ENCODE measurements at regions not wholly inside any gene's neighbourhood (a gene's known extent, or its start where the extent isn't known, plus 50 kb on each side); places are given as distances from the start of the nearest gene placed in this dataset.

DNA sequence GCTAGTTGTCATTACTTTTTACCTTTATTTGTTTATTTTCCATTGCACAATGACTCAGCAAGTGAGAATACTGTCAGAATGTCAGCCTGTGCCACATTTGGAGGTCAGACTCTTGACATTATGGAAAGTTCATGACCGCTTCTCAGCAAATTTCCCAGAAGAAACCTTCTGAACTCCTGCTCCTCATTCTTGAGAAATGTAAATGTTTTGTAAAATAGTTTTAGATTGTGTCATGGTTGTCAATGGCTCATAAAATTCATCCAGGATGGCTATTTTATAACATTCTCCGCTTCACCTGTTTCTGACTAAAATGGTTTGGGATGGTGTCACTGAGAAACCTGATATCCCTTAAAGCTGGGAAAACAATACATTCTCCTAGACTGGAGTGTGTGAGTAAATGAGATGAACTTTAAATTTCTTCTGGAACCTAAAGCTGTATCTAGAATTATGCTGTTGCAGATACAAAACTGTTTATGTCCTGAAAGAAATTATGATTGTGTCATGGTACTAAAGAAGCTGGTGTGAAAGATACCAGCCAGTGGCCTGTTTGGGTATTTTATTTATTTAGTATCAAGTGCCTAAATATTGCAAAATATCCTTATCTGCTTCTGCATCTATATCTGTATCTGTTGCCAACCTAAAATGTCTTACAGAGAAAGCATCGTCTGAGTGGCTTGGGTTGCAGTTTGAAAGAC is 671.7 kb downstream of the GATA3 start:
- no peak for DNase-seq

DNA sequence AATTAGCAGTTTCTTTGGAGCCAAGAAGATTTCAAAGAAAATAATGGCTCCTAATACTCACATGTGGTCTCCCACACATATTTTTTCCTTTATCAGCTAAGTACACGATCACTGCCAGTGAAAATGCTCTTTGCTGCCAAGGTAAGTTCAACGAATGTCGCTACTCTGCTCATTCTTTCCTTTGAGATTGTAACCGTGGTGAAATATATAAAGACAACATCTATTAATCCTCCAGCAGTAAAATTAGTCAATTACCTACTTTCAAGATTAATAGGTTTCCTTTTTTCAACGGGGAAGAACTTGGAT is 672.2 kb downstream of the GATA3 start:
- DNase-seq: no peak

DNA sequence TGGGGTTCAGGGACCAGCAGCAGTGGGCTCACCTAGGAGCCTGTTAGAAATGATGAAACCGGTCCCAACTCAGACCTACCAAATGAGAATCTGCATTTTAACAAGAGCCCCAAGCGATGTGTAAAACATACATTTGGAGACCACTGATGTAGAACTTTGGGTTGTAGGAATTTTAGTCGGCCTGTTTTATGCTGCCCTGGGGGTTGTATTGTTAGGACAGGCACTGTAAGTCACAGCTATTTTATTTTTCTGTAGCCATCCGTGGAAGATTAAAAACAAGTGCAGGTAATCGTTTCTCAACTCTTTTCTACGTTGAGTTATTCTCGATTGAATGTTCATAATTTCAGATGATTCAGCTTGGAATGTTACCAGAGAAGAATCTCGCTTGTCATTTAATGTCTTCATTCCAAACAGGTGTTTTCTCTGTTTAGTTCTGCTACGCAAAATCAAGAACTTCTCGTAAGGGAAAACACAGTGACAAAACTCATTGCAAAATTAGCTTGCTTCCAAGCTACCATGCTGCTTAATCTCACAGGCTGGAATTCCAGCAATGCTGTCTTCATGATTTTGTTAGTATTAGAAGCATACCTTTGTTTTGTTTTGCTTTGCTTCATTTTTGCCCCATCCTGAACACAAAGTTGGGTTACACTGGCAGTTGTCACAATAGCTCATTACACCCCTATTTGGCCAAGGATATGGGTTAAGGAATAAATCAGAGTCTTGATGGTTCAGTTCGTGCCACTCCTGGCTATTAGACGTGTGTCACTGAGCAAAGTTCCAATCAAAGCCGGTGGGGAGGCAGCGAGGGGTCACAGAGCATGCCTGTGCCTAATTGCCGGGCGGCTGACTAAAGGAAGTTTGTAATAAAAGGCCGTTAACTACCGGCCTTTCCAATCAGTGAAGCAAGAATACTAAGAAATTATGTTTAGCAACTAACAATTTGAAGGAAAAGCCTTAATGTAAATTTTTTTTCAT is 676.9 kb downstream of the GATA3 start:
- no peak for DNase-seq

DNA sequence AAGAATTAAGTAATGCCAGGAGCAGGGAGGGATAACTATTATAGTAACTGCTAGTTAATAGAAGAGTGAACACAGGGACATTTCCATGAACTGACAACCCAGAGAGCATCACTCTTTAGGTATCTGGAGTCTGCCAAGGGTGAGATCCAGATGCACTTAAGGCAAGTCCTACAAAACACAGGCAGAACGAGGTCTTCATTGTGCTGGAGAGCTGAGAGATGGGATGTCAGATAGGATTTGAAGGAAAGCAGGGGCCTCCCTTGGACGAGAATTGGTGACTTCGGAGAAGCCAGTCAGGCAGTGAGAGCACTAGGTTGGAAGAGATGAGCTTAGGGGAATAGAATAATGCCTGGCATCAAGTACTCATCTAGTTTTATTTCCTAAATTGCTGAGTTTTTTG is 684.5 kb downstream of the GATA3 start:
- DNase-seq: no peak

DNA sequence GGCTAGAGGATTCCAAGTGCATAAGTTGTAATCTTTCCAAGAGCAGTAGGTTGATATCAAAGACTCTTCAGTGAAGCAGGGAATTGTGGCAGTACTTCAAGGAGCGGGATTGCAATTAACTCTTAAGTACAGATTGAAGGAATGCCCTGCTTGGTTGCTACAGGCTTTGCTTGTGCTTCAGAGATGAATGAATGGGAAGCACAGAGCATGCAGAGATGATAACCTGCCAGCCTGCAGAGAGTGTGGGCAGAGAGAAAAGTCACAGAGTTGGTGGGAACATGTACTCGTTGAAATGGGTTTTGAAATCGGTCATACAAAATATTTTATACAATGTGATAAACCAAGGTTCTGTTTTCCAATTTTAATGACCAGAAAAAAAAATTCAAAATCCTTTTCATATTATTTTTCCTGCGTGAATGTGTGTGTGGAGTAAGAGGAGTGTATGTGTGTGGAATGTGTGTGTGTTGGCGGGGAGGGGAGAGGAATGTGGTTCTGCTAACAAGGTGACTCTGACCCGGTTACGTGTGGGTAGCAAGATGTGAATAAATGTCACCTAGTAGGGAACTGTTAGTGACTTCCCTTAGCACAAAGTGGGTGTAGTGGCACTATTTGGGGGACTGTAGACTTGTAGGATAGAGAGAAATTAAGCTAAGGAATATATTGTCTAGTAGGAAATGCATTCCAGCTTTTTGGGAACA is 697.8 kb downstream of the GATA3 start:
- no peak for DNase-seq

DNA sequence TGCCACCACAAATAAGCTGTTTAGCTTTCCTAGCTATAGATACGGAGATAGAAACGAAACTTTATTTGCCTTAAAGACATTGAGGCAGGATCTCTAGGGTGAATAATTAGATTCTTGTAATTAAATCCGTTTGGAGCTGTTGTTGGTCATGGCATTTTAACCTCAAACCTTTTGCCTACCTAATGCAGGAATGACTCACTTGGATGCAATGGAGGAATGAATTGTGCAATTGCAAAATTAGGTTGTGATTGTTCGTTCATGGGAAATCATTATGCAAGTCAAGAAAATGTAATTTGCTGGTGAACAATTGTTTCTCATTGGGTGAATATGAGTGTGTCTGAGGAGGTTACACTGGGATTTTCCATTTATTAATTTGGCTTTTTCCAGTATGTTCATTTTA is 703.5 kb downstream of the GATA3 start:
- DNase-seq: no peak

DNA sequence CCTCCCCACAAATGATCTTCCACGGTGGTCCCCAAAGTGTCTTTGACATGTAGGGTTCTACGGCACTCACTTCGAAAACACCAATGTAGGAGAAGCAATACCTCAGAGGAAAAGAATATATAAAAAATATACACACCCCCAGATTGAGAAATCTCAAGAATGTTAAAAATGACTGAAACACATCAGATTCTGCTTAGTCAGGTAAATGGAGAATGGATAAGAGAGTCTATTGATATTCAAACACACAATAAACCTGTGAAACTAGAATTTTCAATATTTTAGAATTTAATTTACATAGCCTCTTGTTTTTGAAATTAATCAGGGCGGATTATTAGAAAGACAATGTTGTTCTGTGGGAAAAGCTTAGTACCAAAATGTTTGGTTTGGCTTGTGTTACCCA is 712.4 kb downstream of the GATA3 start:
- DNase-seq: no peak

DNA sequence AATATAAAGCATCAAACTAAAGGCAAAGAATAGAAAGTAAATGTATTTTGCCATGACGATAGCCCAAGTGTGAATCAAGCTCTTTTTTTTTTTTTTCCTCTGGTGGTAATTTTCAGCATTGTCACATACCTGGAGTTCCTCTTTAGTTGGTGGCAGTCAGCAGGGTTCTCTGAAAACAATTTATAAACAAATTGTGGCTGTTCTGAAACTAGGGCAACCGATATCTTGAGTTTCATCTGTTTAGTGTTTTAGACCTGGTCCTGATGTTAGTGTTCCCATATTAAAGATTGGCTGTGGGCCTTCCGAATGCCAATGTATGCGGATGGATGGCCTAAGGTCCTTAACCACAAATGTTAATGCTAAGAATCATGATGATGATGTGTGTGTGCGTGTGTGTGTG is 713.1 kb downstream of the GATA3 start:
- DNase-seq: no peak

DNA sequence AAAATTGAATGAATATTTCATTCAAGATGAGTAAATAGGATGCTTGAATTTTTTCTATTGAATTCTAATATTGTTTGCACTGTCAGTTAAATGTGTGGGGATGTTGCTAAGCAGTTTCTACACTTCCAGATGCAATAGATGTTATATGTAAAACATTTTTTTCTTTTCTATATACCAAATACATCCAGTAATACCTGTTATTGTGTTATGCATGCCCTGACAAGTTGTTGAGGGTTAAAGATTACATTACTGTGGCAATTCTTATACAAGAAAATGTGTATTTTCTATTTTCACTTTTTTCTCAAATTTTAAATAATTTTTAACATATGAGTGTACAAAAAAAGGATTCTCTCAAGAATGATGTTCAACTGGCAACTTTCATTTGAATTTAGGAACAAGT is 713.9 kb downstream of the GATA3 start:
- DNase-seq: no peak

DNA sequence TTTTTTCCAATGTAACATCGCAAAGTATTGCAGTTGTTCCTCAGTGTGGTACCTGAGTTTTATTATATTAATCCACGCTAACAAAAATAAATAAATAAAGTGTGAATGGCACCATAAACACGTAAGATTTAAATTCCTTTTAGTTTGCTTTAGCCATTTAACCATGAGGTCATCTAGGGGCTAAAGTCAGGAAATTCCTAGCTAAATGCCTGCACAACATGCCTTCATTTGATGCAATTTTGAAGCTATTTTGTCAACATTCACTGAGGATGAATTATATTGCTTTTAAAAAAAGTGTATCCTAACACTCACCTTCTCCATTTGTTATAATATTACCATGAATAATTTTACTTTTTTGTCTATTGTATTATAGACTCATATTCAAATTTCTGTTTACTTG is 714.4 kb downstream of the GATA3 start:
- no peak for DNase-seq

DNA sequence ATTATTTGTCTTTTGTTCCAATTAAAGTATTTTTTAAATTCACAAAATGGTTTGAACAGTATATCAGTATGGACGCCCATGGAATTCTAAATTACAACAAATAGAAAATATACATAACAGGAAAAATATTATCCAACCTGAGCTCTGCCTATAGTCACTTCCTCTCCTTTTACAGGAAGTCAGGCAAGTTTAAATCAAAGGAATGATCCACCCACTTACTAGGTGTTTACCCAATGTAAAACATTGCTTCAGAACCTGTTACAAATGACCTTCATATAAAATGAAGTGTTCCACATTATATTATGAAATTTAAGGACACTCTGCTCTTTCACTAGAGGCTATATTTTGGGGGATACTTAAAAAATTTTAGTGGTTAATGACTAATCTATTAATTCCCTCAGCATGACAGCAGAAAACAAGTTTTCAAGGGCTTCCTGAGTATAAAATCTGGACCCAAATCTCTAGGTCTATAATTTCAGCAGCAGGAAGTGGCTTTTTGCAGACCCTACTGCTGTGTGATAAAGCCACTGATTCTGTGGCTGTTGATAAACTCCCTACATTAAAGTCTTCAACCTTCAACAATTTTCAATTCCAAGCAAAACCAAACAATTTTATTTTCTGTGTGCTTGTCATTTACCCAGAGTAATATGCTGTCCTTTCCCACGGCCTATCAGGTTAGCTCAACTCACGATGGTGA is 722.6 kb downstream of the GATA3 start:
- no peak for DNase-seq

DNA sequence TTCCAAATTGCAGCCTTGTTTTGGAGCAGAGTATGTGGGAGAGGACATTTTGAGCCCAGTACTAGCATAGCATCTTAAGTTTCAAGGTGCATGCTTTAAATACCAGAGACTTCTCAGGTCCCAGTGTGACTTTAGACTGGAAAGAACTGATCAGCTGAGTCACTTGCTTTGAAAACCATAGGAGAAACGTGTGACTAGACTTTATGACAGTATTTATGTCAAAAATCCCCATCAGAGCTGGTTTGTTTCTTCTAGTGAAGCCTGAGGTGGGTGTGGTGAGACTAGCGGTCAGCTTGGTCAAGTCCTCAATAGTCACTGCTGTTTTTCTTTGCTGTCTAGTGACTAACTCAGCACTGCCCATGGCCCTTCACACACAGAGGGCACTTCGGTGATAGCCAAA is 724.2 kb downstream of the GATA3 start:
- no peak for DNase-seq

DNA sequence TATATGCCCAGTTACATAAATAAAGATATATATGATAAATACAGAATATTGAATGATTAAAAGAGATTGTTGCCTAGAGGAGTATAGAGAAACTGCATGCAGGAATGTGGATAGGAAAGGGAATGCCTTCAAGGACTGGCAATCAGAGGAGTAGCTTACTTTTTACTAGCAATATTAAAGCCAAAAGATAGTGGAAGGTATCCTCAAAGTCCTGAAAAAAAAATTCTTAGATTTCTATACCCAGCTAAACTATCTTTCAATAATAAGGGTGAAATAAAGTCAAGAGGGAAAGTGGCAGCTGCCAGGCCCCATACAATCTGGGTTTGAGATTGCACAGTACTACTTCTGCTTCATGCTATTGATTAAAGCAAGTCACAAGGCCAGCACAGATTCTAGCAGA is 733.2 kb downstream of the GATA3 start:
- no peak for DNase-seq

DNA sequence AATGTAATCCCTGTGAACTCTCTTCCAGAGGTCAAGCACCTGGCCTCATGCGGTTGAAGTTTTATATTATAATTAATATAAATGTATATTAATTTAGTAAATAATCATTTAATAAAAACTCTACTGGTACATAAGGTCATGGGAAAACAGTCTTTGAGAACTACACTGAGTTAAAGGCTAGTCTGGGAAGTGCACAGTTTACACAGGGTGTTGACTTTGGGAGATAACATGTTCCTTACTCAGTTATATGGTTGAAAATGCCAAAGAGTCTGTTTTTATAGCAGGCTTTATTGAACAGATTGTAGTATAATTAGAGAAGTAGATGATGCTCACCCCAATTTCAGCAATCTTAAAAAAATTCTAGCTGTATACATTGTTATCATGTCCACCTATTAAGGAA is 735.9 kb downstream of the GATA3 start:
- no peak for DNase-seq

DNA sequence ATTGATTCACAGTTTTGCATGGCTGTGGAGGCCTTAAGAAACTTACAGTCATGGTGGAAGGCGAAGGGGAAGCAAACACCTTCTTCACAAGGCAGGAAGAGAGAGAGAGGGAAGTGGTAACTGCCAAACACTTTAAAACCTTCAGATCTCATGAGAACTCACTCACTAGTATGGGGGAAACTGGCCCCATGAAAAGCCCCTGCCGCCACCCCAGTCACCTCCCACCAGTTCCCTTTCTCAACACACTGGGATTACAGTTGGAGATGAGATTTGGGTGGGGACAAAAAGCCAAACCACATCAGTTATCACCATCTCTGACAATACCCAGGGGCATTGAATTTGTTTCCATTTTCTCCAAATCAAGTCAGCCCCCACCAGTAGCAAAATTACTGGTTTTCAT is 740.4 kb downstream of the GATA3 start:
- DNase-seq: no peak

DNA sequence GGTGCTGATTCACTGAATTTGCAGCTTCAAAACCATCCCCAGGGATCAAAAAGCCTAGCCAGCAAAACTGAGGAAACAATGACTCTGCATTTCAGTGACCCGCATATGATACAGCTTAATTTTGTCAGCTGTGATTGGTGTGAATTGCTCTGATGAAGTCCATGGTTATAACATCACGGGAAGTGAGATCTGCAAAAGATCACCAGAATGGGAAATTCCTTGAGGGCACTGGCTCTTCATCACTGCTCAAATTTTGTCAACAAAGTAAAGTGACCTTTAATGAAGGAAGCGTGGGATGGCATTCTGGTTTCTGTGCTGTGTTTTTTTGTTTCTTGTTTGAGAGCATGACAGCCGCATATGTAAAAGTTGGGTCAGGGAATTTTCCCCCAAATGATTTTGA is 745.9 kb downstream of the GATA3 start:
- DNase-seq: no peak

DNA sequence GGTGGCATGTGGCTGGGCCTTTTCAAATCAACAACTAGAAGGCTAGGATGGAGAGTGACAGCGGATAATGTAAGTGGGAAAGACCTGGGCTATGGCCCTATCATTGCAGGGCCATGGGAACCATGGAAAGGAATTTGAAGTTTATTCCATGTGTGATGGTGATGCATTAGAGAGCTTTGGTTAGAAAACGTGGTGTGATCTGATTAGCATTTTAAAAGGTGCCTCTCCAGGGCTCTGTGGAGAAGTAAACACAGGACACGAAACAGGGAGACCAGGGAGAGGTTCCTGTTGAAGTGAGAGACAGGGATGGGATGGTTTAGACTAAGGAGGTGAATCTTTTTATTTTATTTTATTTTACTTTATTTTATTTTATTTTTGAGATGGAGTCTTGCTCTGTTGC is 749.5 kb downstream of the GATA3 start:
- no peak for DNase-seq

DNA sequence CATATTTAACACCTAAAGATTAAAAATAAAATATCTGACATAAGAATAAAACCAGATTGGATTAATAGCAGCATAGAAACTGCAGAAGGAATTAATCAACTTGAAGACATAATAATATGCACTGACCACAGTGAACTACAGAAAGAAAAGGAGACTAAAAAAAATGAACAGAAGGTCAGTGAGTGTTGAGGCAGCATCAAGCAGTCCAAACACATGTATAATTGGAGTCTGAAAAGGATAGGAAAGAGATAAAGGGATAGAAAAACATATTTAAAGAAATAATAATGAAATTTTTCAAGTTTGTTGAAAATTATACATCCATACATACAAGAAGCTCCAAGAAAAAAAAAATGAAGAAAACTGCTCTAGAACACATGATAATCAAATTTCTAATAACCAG is 756.2 kb downstream of the GATA3 start:
- no peak for DNase-seq

DNA sequence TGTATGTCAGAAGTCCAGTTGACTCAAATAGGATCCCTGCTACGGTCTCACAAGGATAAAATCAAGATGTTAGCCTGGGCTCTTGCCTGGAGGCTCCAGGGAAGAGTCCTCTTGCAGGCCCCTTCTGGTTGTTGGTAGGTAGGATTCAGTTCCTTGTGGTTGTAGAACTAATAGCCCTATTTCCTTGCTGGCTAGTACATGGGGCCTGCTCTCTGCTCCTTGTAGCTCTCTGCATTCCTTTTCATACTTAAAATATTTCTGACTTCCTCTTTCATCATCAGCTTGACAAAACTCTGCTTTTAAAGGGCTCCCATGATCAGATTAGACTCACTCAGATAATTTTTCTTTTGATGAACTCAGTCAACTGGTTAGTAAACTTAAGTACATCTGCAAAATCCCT is 756.7 kb downstream of the GATA3 start:
- DNase-seq: no peak

DNA sequence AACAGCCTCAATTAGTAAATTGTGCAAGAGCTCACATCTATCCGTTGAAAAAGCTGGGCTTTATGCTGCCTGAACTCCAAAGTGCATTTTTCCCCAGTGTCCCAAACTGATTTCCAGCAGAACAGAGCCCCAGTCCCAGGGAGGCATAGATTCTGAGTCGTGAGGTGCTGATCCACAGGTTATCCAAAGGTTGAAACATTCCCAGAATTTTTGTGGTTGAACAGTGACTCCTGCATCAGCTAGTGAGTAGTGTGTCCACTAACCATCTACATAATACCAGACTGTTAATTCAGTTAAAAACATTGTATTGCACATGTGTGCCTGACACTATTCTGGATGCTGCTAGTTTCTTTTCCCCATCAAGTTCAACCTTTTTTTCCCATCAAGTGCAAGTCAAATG is 761.5 kb downstream of the GATA3 start:
- no peak for DNase-seq

DNA sequence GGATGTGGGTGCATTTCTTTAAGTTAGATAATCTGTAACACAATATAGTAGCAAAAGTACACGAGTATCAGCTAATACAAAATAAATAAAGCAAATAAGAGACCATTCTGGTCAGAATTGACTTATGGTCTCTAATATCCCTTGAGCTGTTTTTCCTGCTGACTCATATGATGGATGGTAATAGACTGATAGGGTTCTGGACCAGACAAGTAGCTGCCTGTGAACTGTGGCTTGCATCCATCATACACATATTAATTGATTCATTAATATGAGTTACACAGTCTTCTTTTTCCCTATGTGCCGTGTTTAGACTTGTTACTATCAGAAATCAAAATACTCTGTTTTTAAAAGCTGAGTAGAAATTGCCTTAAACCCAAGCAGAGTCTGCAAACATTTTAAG is 762.8 kb downstream of the GATA3 start:
- no peak for DNase-seq

DNA sequence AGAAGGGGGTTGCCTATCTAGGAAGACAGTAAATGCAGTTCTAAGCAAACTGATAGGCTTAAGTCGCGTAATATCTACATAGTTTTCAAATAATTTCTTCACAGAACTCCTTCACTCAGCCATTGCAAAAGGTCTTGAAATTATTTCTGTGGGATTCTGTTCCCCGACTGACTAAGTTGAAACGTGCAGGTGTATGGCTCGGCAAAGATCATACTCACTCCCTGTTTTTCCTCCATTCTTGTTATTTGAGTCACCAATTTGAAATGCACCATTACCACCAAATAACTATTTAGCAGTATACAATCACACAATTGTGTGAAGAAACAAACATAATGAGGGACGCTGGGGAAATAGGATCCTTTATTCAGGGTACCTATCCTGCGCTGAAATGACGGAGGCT is 771.1 kb downstream of the GATA3 start:
- no peak for DNase-seq

DNA sequence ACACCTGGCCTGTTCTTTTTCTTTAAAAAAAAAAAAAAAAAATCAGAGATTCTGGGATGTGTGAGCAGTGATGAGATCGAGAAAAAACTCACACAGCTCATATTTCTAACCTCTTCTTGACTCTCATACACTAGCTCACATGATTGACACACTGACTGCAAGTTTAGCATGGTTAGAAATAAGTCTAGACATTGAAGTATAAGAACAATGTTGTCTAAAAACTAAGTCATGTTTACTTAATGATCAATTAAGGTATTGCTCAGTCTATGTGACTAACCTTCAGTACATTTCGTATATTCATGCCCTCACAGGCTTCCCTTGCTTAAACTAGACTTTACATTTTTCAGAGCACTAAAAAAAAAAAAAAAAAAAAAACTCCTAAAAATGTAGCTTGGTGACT is 775.1 kb downstream of the GATA3 start:
- no peak for DNase-seq
